H9 (cell line): ENCODE measurements at regions not wholly inside any gene's neighbourhood (a gene's known extent, or its start where the extent isn't known, plus 50 kb on each side); places are given as distances from the start of the nearest gene placed in this dataset.

Experiments used
- DNase-seq: peaks from one replicate; pipeline ENCODE4 v3.0.0-alpha.2; 2017
- H2AFZ ChIP-seq: one replicate; pipeline ENCODE4 v1.6.1; 2013; ENCODE audit warnings: mild to moderate bottlenecking, low read length, control low read depth, moderate library complexity
- H2AK5ac ChIP-seq: 2 replicates; pipeline ENCODE4 v1.6.1; 2013; ENCODE audit warnings: low read length, control low read depth, mixed read lengths; ENCODE audit not compliant: insufficient read length
- H2BK120ac ChIP-seq: one replicate; pipeline ENCODE4 v1.6.1; 2013; ENCODE audit warnings: low read depth, mild to moderate bottlenecking, low read length, control low read depth, inconsistent platforms; ENCODE audit not compliant: poor library complexity, severe bottlenecking
- H2BK12ac ChIP-seq: 2 replicates; pipeline ENCODE4 v1.6.1; 2013; ENCODE audit warnings: low read length, control low read depth, mixed read lengths, low read depth; ENCODE audit not compliant: insufficient read length
- H2BK15ac ChIP-seq: 2 replicates; pipeline ENCODE4 v1.6.1; 2013; ENCODE audit warnings: low read depth, low read length, control low read depth
- H2BK20ac ChIP-seq: one replicate; pipeline ENCODE4 v1.6.1; 2013; ENCODE audit warnings: low read depth, mild to moderate bottlenecking, low read length, control low read depth, inconsistent platforms; ENCODE audit not compliant: poor library complexity, severe bottlenecking
- H2BK5ac ChIP-seq: 2 replicates; pipeline ENCODE4 v1.6.1; 2013; ENCODE audit warnings: low read length, control low read depth, mixed read lengths; ENCODE audit not compliant: insufficient read length
- H3K14ac ChIP-seq: 2 replicates; pipeline ENCODE4 v1.6.1; 2013; ENCODE audit warnings: low read length, control low read depth; ENCODE audit not compliant: insufficient read depth
- H3K18ac ChIP-seq: 2 replicates; pipeline ENCODE4 v1.6.1; 2013; ENCODE audit warnings: low read depth, mild to moderate bottlenecking, mixed read lengths, low read length, control low read depth; ENCODE audit not compliant: insufficient read length
- H3K23ac ChIP-seq: 2 replicates; pipeline ENCODE4 v1.6.1; 2013; ENCODE audit warnings: low read length, control low read depth, mixed read lengths, low read depth; ENCODE audit not compliant: insufficient read length
- H3K23me2 ChIP-seq: 2 replicates; pipeline ENCODE4 v1.6.1; 2013; ENCODE audit warnings: low read depth, mild to moderate bottlenecking, mixed read lengths, low read length, control low read depth; ENCODE audit not compliant: insufficient read length, poor library complexity, severe bottlenecking
- H3K27ac ChIP-seq: 2 replicates; pipeline ENCODE4 v1.5.1; 2013; ENCODE audit warnings: low read length, control low read depth, mixed read lengths, low read depth; ENCODE audit not compliant: insufficient read length
- H3K27me3 ChIP-seq: 2 replicates; pipeline ENCODE4 v1.6.1; 2013; ENCODE audit warnings: low read length, control low read depth, inconsistent platforms; ENCODE audit not compliant: insufficient read depth
- H3K4ac ChIP-seq: 2 replicates; pipeline ENCODE4 v1.6.1; 2013; ENCODE audit warnings: low read depth, mild to moderate bottlenecking, control low read depth, inconsistent platforms, low read length, moderate library complexity
- H3K4me1 ChIP-seq: 2 replicates; pipeline ENCODE4 v1.6.1; 2013; ENCODE audit warnings: low read length, control low read depth, inconsistent platforms; ENCODE audit not compliant: insufficient read depth
- H3K4me2 ChIP-seq: 2 replicates; pipeline ENCODE4 v1.6.1; 2013; ENCODE audit warnings: low read length, control low read depth, mixed read lengths; ENCODE audit not compliant: insufficient read length, insufficient read depth
- H3K56ac ChIP-seq: 2 replicates; pipeline ENCODE4 v1.6.1; 2013; ENCODE audit warnings: low read depth, mild to moderate bottlenecking, mixed read lengths, low read length, control low read depth; ENCODE audit not compliant: insufficient read length
- H3K79me1 ChIP-seq: 2 replicates; pipeline ENCODE4 v1.6.1; 2013; ENCODE audit warnings: low read depth, mild to moderate bottlenecking, moderate library complexity, low read length, control low read depth, inconsistent platforms; ENCODE audit not compliant: insufficient read depth, poor library complexity, severe bottlenecking
- H3K79me2 ChIP-seq: 2 replicates; pipeline ENCODE4 v1.6.1; 2013; ENCODE audit warnings: low read length, control low read depth, inconsistent platforms; ENCODE audit not compliant: insufficient read depth
- H3K9ac ChIP-seq: 2 replicates; pipeline ENCODE4 v1.6.1; 2013; ENCODE audit warnings: low read length, control low read depth, mixed read lengths; ENCODE audit not compliant: insufficient read length; ENCODE audit errors: extremely low read depth
- H3K9me3 ChIP-seq: one replicate; pipeline ENCODE4 v1.6.1; 2013; ENCODE audit warnings: low read depth, low read length, inconsistent platforms; ENCODE audit not compliant: control insufficient read depth
- H3T11ph ChIP-seq: one replicate; pipeline ENCODE4 v1.6.1; 2013; ENCODE audit warnings: mild to moderate bottlenecking, low read length, control low read depth, inconsistent platforms
- H4K20me1 ChIP-seq: one replicate; pipeline ENCODE4 v1.6.1; 2013; ENCODE audit not compliant: control insufficient read depth, insufficient read length, insufficient read depth
- H4K5ac ChIP-seq: 2 replicates; pipeline ENCODE4 v1.6.1; 2013; ENCODE audit warnings: low read depth, mild to moderate bottlenecking, mixed read lengths, low read length, control low read depth; ENCODE audit not compliant: insufficient read length
- H4K8ac ChIP-seq: replicated peaks from 2 replicates; pipeline ENCODE4 v1.6.1; 2013; ENCODE audit warnings: low read length, control low read depth, mixed read lengths, low read depth; ENCODE audit not compliant: insufficient read length
- H4K91ac ChIP-seq: 2 replicates; pipeline ENCODE4 v1.6.1; 2013; ENCODE audit warnings: low read depth, mild to moderate bottlenecking, moderate library complexity, mixed read lengths, low read length, control low read depth; ENCODE audit not compliant: insufficient read length
- H3K27ac Mint-ChIP-seq, 3 experiments: 2 replicates in 2 of 3; 3 replicates in 1 of 3; pipeline ENCODE4 v1.8.0; 2020 to 2021; ENCODE audit warnings: mixed read lengths in 3 of 3, mild to moderate bottlenecking in 1 of 3, moderate library complexity in 1 of 3
- H3K27me3 Mint-ChIP-seq: 2 replicates; pipeline ENCODE4 v1.8.0; 2021; ENCODE audit warnings: low read depth, mild to moderate bottlenecking, moderate library complexity, mixed read lengths
- H3K36me3 Mint-ChIP-seq, 3 experiments: 2 replicates in 2 of 3; 3 replicates in 1 of 3; pipeline ENCODE4 v1.8.0; 2020 to 2021; ENCODE audit warnings: low read depth in 3 of 3, mixed read lengths in 3 of 3; ENCODE audit not compliant: insufficient read depth in 1 of 3
- H3K4me1 Mint-ChIP-seq, 2 experiments: 2 replicates each; pipeline ENCODE4 v1.8.0; 2020; ENCODE audit warnings: mixed read lengths in 2 of 2
- H3K4me3 Mint-ChIP-seq, 2 experiments: 2 replicates in 1 of 2; 3 replicates in 1 of 2; pipeline ENCODE4 v1.8.0; 2020 to 2021; ENCODE audit warnings: mild to moderate bottlenecking in 2 of 2, mixed read lengths in 2 of 2, moderate library complexity in 1 of 2
- H3K9me3 Mint-ChIP-seq, 2 experiments: 2 replicates in 1 of 2; 3 replicates in 1 of 2; pipeline ENCODE4 v1.8.0; 2020; ENCODE audit warnings: mild to moderate bottlenecking in 2 of 2, mixed read lengths in 2 of 2, moderate library complexity in 1 of 2
- WGBS: extraction: QIAGEN DNeasy Blood & Tissue Kit; methylation state at CpG from one replicate; pipeline ENCODE4 v1.1.7; 2013; ENCODE audit warnings: missing lambda C conversion rate, low lambda C conversion rate, mixed read lengths; ENCODE audit not compliant: insufficient read length; ENCODE audit errors: extremely low coverage; 5-methylcytosine and 5-hydroxymethylcytosine counted together
- TF ChIP-seq, protein P1 (sequence below): fragments of 200-600 bp; sonication (generic); conservative IDR thresholded peaks from 3 replicates; pipeline ENCODE4 v1.8.0; 2021; ENCODE audit warnings: antibody characterized with exemption, mild to moderate bottlenecking

DNA sequence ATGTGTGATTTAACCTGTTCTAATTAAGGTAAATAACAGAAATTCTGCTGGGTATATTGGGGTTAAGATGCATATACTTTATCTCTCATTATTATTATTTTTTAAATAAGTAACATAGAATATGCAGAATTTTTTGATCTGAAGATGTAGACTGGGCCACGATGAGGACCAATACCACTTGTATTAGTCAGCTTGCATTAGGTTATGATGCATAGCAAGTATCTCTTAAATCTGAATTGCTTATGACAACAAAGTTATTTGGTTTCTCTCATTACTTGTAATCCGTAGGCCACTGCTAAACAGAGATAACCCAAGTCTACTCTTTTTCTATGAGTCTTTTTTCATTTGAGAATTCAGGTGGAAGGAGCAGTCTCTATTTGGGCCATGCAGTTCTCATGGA lies 145.5 kb upstream of the NOVA1 start:
- H3K4me2 ChIP-seq: no peak overlapping the region
- no peaks in the 10 kb centered on the region for H3K23me2 ChIP-seq
- H2AK5ac ChIP-seq: no peak overlapping the region
- no peak overlapping the region for H2BK15ac ChIP-seq
- Mint-ChIP-seq H3K27me3 (no peaks in the 10 kb centered on the region), H3K9me3 (no peaks in the 10 kb centered on the region), H3K27ac (no peak overlapping the region), H3K4me1 (no peaks in the 10 kb centered on the region), H3K4me3 (no peak overlapping the region), H3K36me3 (no peaks in the 10 kb centered on the region)
- no peaks in the 10 kb centered on the region for H4K20me1 ChIP-seq
- no CpG with 5 or more reads among the region's 2 CpGs for WGBS
- no peak overlapping the region for H3K23ac ChIP-seq
- no peak overlapping the region for H4K5ac ChIP-seq
- no peak overlapping the region for H3T11ph ChIP-seq
- H4K8ac ChIP-seq: no peak overlapping the region
- no peak overlapping the region for H2BK5ac ChIP-seq
- no peak overlapping the region for H3K56ac ChIP-seq
- H2BK120ac ChIP-seq: no peak overlapping the region
- TF ChIP-seq, protein P1, sequence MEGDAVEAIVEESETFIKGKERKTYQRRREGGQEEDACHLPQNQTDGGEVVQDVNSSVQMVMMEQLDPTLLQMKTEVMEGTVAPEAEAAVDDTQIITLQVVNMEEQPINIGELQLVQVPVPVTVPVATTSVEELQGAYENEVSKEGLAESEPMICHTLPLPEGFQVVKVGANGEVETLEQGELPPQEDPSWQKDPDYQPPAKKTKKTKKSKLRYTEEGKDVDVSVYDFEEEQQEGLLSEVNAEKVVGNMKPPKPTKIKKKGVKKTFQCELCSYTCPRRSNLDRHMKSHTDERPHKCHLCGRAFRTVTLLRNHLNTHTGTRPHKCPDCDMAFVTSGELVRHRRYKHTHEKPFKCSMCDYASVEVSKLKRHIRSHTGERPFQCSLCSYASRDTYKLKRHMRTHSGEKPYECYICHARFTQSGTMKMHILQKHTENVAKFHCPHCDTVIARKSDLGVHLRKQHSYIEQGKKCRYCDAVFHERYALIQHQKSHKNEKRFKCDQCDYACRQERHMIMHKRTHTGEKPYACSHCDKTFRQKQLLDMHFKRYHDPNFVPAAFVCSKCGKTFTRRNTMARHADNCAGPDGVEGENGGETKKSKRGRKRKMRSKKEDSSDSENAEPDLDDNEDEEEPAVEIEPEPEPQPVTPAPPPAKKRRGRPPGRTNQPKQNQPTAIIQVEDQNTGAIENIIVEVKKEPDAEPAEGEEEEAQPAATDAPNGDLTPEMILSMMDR: no peak
- no peak overlapping the region for H3K9ac ChIP-seq
- H3K27ac ChIP-seq: no peak overlapping the region
- no peaks in the 10 kb centered on the region for H3K4me1 ChIP-seq
- no peaks in the 10 kb centered on the region for H3K9me3 ChIP-seq
- no peak overlapping the region for H3K18ac ChIP-seq
- no peaks in the 10 kb centered on the region for H3K79me2 ChIP-seq
- H2AFZ ChIP-seq: no peak overlapping the region
- no peak overlapping the region for H2BK20ac ChIP-seq
- DNase-seq: no peak
- no peaks in the 10 kb centered on the region for H3K27me3 ChIP-seq
- H3K14ac ChIP-seq: no peak overlapping the region
- H4K91ac ChIP-seq: no peak overlapping the region
- no peak overlapping the region for H2BK12ac ChIP-seq
- no peak overlapping the region for H3K4ac ChIP-seq
- no peaks in the 10 kb centered on the region for H3K79me1 ChIP-seq
